HL-60/S4 treated with phorbol 12-myristate 13-acetate at 8.2 ng/mL for 4 days and 3 days (cell line): ENCODE measurements at regions not wholly inside any gene's neighbourhood (a gene's known extent, or its start where the extent isn't known, plus 50 kb on each side); places are given as distances from the start of the nearest gene placed in this dataset.

ENCODE experiments used
- in situ Hi-C: fragments of 300-500 bp; cut with MboI; formaldehyde crosslinking; loops from 2 replicates; pipeline ENCODE4 v1.15.0; 2022; ENCODE audit warnings: low sequenced_read_pairs

GRCh38 chr1:13878021-13878420 is 178.0 kb downstream of the PRDM2 start:
- in situ Hi-C loops = no loop called here

GRCh38 chr1:13878451-13878850 is 178.5 kb downstream of the PRDM2 start:
- in situ Hi-C loops = no loop called here

DNA sequence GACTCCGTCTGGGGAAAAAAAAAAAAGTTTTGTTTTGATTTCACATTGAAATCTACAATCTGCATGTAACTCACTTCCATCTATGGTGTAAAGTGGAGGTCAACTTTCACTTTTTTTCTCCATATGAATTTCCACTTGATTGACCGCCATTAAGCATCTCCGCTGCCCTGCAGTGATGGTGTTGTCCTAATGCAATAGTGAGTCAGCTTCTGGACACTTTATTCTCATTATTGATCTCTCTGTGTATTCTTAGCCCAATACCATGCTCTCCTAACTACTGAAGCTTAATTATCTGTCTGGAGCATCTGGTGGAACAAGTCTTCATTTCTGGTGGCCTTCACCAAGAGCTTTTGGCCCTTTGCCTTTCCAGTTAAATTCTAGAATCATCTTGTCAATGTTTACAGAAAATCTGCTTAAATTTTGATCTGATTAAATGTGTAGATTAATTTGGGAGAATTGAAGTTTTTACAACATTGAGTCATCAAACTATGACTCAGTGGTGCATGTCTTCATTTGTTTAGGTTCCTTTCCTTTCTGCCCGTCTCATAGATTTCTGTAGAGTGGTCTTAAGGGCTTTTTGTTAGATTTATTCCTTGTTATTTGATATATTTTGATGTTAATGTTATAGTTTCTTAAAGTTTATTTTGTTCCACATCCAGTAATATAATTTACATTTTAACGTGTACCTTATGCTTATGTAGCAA is 181.5 kb downstream of the PRDM2 start:
- in situ Hi-C loops = no loop called here

- in situ Hi-C loops = no loop called here
Measured at GRCh38 chr1:13888351-13888986, 188.5 kb downstream of the PRDM2 start.

GRCh38 chr1:13889495-13889894 is 189.5 kb downstream of the PRDM2 start:
- in situ Hi-C loops = no loop called here

DNA sequence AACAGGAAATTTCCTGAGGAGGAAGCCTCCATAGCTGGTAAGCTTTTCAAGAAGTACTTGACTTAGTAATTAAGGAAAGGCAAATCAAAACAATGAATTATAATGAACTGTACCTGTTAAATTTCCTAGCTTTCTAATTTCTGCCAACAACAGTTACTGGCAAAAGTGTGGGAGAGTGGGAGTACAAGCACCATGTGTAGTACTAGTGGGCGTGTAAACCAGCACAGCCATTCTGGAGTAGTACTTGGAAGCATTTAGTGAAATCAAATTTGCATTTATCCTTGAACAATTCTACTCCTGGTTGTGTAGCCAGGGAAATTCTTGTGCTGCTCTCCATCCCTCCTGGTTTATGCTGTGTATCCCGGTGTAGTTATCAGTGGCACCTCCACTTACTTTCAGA is 190.8 kb downstream of the PRDM2 start:
- in situ Hi-C loops = no loop called here

DNA sequence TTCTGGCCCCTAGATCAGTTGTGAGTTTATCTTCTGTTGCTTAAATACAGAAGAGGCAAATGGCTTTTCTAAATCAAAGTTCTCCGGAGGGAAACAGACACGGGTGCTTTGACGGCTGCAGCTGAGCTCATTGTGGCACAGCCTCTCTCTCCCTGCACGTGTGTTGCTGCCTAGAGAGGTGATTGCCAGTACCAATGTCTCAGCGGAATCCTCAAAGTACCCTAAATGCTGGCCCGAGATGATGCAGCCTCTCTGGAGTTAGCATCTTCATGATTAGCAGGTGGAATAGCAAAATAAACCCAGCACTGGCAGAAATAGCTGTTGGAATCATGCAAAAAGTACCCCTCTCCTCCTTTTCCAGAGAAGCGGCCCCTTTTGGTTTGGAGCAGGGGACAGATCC is 192.2 kb downstream of the PRDM2 start:
- in situ Hi-C loops = no loop called here

- in situ Hi-C loops = no loop called here
Measured at GRCh38 chr1:13892671-13893325, 192.8 kb downstream of the PRDM2 start.

- in situ Hi-C loops = no loop called here
Measured at GRCh38 chr1:13893409-13893821, 193.4 kb downstream of the PRDM2 start.

DNA sequence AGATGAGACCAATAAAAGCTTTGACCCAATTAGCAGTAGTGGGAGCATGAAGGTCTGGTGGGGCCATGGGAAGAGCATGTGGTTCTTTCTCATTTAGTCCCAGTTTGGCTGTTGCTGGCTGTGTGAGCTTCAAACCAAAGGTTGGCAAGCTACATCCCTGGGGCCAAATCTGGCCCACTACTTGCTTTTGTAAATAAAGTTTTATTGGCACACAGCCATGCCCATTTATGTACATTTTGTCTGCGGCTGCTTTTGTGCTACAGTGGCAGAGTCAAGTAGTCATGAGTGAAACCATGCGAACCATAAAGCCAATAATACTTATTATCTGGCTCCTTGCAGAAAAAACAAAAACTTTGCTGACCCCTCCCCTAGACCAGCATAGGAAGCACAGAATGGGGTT is 196.9 kb downstream of the PRDM2 start:
- in situ Hi-C loops = no loop called here

DNA sequence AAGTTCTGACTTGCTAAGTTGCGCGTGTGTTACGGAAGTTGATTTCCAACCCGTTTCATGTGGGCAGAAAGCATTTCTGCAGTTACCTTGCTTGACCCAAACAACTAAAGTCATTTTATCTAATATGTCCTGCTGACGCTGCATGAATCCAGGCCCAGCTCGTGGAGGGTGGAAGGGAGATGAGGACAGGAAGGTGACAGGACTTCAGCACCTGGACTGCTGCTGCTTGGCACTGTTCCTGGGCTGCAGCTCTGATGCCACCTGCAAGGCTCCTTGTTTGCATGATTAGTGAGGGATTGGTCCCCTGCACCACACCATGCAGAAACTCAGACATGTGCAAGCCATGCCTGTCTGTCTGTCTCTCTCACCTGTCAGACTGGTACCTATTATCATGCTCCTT is 198.4 kb downstream of the PRDM2 start:
- in situ Hi-C loops = no loop called here

DNA sequence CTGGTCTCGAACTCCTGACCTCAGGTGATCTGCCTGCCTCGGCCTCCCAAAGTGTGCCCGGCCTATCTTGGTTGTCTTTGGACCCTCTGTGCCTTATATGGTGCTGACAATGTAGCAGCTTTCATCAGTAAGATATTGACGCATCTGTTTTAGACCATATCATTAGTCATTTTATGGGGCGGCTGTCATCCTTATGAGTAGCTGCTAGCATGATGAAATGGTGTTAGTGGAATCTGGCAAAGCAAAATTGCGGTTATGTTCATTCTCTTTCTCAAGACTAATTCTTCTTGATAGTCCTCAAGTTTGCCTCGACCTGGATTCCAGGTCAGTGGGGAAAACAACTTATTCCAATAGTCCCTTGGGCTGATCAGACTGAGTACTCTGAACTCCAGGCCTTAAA is 199.9 kb downstream of the PRDM2 start:
- in situ Hi-C loops = no loop called here

GRCh38 chr1:13900583-13900982 is 200.6 kb downstream of the PRDM2 start:
- in situ Hi-C loops = no loop called here

DNA sequence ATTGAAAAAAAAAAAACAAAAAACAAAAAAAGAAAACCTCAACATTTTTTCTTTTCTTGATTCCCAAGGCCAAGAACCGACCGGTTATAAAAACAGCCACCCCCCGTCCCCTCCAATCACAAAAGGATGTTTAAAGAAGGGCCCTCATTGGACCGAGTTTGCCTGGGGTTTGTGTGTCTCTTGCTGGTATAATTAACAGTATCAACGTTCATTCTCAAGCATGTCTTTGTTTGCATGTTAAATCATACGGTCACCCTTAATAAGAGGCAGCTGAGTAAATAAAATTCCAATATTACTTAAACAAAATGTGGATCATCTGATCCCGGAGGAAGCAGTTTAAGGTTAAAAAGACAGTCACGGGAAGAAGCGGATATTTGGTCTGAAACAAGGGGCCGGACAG is 201.1 kb downstream of the PRDM2 start:
- in situ Hi-C loops = no loop called here

- in situ Hi-C loops = no loop called here
Measured at GRCh38 chr1:13901597-13901996, 201.6 kb downstream of the PRDM2 start.

DNA sequence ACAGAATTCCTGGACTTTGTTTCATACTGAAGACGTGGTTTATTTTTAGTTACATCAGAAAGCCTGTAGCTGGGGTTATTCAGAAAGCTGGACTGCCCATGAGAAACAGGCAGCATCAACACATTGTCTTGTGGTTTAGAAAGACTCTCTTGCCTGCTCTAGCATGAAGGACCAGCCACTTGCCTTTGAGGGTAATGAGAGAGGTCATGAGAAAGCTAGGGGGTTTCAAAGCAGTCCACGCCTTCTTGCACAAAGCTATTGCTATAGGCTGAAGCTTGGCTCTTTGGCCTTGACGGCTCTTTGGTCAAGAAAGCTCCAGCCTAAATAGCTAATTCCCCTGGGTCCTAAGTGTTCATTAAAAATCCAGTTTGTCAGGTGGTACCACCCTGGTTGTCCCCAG is 208.1 kb downstream of the PRDM2 start:
- in situ Hi-C loops = no loop called here

- in situ Hi-C loops = no loop called here
Measured at GRCh38 chr1:13911697-13912619, 212.0 kb downstream of the PRDM2 start.

GRCh38 chr1:13913396-13913795 is 213.4 kb downstream of the PRDM2 start:
- in situ Hi-C loops = no loop called here

GRCh38 chr1:13916530-13916929 is 216.5 kb downstream of the PRDM2 start:
- in situ Hi-C loops = no loop called here

- in situ Hi-C loops = no loop called here
Measured at GRCh38 chr1:13917607-13918006, 217.6 kb downstream of the PRDM2 start.

DNA sequence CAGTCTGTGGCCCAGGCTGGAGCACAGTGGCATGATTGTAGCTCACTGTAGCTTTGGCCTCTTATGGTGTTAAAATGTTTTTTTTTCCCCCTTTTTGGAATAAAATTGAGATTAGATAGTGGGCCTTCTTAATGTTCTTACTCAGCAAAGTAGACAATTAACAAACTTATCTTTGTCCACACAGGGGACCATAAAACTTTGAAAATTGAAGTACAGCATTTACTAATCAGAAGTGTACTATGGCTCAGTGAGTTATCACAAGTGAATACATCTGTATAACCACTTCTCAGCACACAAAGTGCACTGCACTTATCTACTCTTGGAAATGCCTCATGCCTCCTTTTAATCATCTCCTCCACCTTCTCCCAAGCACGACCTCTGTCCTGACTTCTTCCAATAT is 218.9 kb downstream of the PRDM2 start:
- in situ Hi-C loops = no loop called here
